ENCODE measurements at regions not wholly inside any gene's neighbourhood (a gene's known extent, or its start where the extent isn't known, plus 50 kb on each side); places are given as distances from the start of the nearest gene placed in this dataset.

DNA sequence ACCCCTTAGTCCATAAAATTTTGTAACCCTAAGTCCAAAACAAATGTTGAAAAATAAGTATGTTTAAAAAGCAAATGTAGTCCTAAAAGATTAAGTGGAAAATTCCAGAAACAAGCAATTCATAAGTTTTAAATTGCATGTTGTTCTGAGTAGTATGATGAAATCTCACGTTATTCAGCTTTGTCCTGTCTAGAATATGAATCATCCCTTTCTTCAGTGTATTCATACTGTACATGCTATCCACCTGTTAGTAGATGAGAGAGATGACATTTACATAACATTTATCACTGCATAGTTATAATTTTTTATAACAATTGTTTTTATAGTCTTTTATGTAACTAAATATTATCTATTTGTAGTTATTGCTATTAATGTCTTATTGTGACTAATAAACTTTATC, 622.3 kb upstream of the CHORDC1 start:
- H3K4me3 ChIP-seq (ENCODE audit: low read length), result no peak overlapping the region
- no peaks in the 10 kb centered on the region for H3K4me1 ChIP-seq (ENCODE audit: low read length)
- H3K79me2 ChIP-seq (ENCODE audit: low read length), result no peaks in the 10 kb centered on the region
- H4K20me1 ChIP-seq (ENCODE audit: insufficient read depth, low read length), result no peaks in the 10 kb centered on the region
- H3K36me3 ChIP-seq (replicated peaks; ENCODE audit: insufficient read depth, low read length), result no peaks in the 10 kb centered on the region
- no peak for TF ChIP-seq EZH2phosphoT487 (IDR thresholded peaks at IDR 0.05; ENCODE audit: low read length)
- no peak for TF ChIP-seq EZH2 (optimal IDR thresholded peaks at IDR 0.05; ENCODE audit: low read depth, low read length)
- no peak for TF ChIP-seq CTCF (IDR thresholded peaks at IDR 0.05; ENCODE audit: low read length)
- no peak overlapping the region for H3K27ac ChIP-seq (ENCODE audit: low read length)
- no peak overlapping the region for H3K9ac ChIP-seq (ENCODE audit: low read length)
- H3F3A ChIP-seq (ENCODE audit: insufficient read depth, low read length), result no peaks in the 10 kb centered on the region
- H3K27me3 ChIP-seq (replicated peaks; ENCODE audit: insufficient read depth, low read length), result no peaks in the 10 kb centered on the region
- H3K4me2 ChIP-seq (ENCODE audit: low read depth, low read length), result no peak overlapping the region
- H2AFZ ChIP-seq (ENCODE audit: low read length), result no peak overlapping the region
- H3K9me3 ChIP-seq (replicated peaks; ENCODE audit: insufficient read depth, low read length), result no peaks in the 10 kb centered on the region
- no peaks in the 10 kb centered on the region for H3K9me2 ChIP-seq (replicated peaks; ENCODE audit: insufficient read depth, low read length)
- DNase-seq, result no peak

GRCh38 chr11:90844041-90844440, 621.2 kb upstream of the CHORDC1 start:
- Histone ChIP-seq H3K9me2 (replicated peaks; ENCODE audit: insufficient read depth, low read length) (no peaks in the 10 kb centered on the region), H2AFZ (ENCODE audit: low read length) (no peak overlapping the region), H3K27ac (ENCODE audit: low read length) (no peak overlapping the region)

DNA sequence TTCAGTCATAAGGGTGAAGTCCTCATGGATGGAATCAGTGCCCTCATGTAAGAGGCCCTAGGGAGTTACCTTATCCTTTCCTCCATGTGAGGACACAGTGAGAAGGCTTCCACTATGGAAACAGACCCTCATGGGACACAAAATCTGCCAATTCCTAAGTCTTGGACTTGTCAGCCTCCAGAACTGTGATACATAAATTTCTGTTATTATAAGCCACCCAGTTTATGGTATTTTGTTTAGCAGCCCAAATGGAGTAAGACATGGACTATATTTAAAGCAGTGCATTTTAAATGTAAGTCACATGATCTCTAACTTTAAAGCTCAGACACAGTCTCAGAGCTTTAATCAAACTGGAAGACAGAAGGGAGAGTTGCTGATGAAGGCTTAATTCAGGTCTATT, 619.8 kb upstream of the CHORDC1 start:
- H2AFZ ChIP-seq (ENCODE audit: low read length), result no peak overlapping the region
- H3F3A ChIP-seq (ENCODE audit: insufficient read depth, low read length), result no peaks in the 10 kb centered on the region
- no peaks in the 10 kb centered on the region for H3K36me3 ChIP-seq (replicated peaks; ENCODE audit: insufficient read depth, low read length)
- H3K27me3 ChIP-seq (replicated peaks; ENCODE audit: insufficient read depth, low read length), result no peaks in the 10 kb centered on the region
- H3K9me2 ChIP-seq (replicated peaks; ENCODE audit: insufficient read depth, low read length), result no peaks in the 10 kb centered on the region
- H3K9ac ChIP-seq (ENCODE audit: low read length), result no peak overlapping the region
- H4K20me1 ChIP-seq (ENCODE audit: insufficient read depth, low read length), result no peaks in the 10 kb centered on the region
- H3K79me2 ChIP-seq (ENCODE audit: low read length), result no peaks in the 10 kb centered on the region
- TF ChIP-seq EZH2phosphoT487 (IDR thresholded peaks at IDR 0.05; ENCODE audit: low read length) (no peak), CTCF (IDR thresholded peaks at IDR 0.05; ENCODE audit: low read length) (no peak), EZH2 (optimal IDR thresholded peaks at IDR 0.05; ENCODE audit: low read depth, low read length) (no peak)
- H3K9me3 ChIP-seq (replicated peaks; ENCODE audit: insufficient read depth, low read length), result no peaks in the 10 kb centered on the region
- no peak for DNase-seq
- no peaks in the 10 kb centered on the region for H3K4me1 ChIP-seq (ENCODE audit: low read length)
- no peak overlapping the region for H3K27ac ChIP-seq (ENCODE audit: low read length)
- H3K4me3 ChIP-seq (ENCODE audit: low read length), result no peak overlapping the region
- H3K4me2 ChIP-seq (ENCODE audit: low read depth, low read length), result no peak overlapping the region

More at GRCh38 chr11:90844041-90844440, 621.2 kb upstream of the CHORDC1 start:
- Histone ChIP-seq H3K4me2 (ENCODE audit: low read depth, low read length) (no peak overlapping the region), H3F3A (ENCODE audit: insufficient read depth, low read length) (no peaks in the 10 kb centered on the region), H3K79me2 (ENCODE audit: low read length) (no peaks in the 10 kb centered on the region), H3K4me1 (ENCODE audit: low read length) (no peaks in the 10 kb centered on the region), H3K9ac (ENCODE audit: low read length) (no peak overlapping the region), H3K9me3 (replicated peaks; ENCODE audit: insufficient read depth, low read length) (no peaks in the 10 kb centered on the region), H3K36me3 (replicated peaks; ENCODE audit: insufficient read depth, low read length) (no peaks in the 10 kb centered on the region), H4K20me1 (ENCODE audit: insufficient read depth, low read length) (no peaks in the 10 kb centered on the region), H3K4me3 (ENCODE audit: low read length) (no peak overlapping the region), H3K27me3 (replicated peaks; ENCODE audit: insufficient read depth, low read length) (no peaks in the 10 kb centered on the region)
- no peak for DNase-seq
- TF ChIP-seq CTCF (IDR thresholded peaks at IDR 0.05; ENCODE audit: low read length) (no peak), EZH2 (optimal IDR thresholded peaks at IDR 0.05; ENCODE audit: low read depth, low read length) (no peak), EZH2phosphoT487 (IDR thresholded peaks at IDR 0.05; ENCODE audit: low read length) (no peak)
